ENCODE measurements at regions not wholly inside any gene's neighbourhood (a gene's known extent, or its start where the extent isn't known, plus 50 kb on each side); places are given as distances from the start of the nearest gene placed in this dataset.

DNA sequence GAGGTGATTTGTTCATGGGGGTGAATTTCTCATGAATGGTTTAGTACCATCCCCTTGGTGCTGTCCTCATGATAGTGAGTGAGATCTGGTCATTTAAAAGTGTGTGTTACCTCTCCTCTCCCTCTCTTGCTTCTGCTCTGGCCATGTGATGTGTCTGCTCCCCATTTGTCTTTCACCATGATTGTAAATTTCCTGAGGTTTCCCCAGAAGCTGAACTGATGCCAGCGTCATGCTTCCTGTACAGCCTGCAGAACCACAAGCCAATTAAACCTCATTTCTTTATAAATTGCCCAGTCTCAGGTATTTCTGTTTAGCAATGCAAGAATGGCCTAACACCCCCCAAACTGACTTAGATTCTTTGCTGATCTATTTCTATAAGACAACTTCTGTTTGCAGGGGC is 249.4 kb upstream of the B3GALT2 start:
- Mint-ChIP-seq H3K9me3 (ENCODE audit: unreplicated experiment) (peaks cover 8% of the 10 kb centered on the region), H3K27me3 (ENCODE audit: unreplicated experiment) (peaks cover 2% of the 10 kb centered on the region), H3K4me3 (ENCODE audit: unreplicated experiment) (no peak overlapping the region), H3K27ac (ENCODE audit: unreplicated experiment) (no peak overlapping the region), H3K36me3 (ENCODE audit: unreplicated experiment) (peaks cover 28% of the 10 kb centered on the region), H3K4me1 (ENCODE audit: low read depth, unreplicated experiment) (no peaks in the 10 kb centered on the region)
- TF ChIP-seq, protein P1, sequence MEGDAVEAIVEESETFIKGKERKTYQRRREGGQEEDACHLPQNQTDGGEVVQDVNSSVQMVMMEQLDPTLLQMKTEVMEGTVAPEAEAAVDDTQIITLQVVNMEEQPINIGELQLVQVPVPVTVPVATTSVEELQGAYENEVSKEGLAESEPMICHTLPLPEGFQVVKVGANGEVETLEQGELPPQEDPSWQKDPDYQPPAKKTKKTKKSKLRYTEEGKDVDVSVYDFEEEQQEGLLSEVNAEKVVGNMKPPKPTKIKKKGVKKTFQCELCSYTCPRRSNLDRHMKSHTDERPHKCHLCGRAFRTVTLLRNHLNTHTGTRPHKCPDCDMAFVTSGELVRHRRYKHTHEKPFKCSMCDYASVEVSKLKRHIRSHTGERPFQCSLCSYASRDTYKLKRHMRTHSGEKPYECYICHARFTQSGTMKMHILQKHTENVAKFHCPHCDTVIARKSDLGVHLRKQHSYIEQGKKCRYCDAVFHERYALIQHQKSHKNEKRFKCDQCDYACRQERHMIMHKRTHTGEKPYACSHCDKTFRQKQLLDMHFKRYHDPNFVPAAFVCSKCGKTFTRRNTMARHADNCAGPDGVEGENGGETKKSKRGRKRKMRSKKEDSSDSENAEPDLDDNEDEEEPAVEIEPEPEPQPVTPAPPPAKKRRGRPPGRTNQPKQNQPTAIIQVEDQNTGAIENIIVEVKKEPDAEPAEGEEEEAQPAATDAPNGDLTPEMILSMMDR (IDR thresholded peaks at IDR 0.05; ENCODE audit: partially characterized antibody, unreplicated experiment) = no peak
- no peak for DNase-seq

DNA sequence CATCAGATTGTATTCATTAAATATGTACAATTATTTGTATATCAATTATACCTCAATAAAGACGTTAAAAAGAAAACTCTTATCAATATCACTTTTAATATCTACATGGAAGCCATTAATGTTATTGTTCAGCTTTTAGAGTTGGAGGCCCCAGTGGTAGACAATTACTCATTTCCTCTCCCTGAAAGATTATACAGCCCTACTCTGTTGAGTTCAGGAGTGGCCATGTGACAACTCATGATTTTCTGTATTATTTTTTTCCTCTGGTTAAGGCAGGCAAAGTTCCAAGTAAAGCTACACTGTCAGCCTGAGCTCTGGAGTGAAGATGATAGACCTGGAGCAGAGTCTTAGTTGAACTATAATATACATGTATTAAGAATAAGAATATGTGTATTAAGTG is 247.9 kb upstream of the B3GALT2 start:
- Mint-ChIP-seq H3K4me1 (ENCODE audit: low read depth, unreplicated experiment) (no peaks in the 10 kb centered on the region), H3K4me3 (ENCODE audit: unreplicated experiment) (no peak overlapping the region), H3K36me3 (ENCODE audit: unreplicated experiment) (peaks cover 28% of the 10 kb centered on the region), H3K9me3 (ENCODE audit: unreplicated experiment) (peaks cover 8% of the 10 kb centered on the region), H3K27me3 (ENCODE audit: unreplicated experiment) (peaks cover 2% of the 10 kb centered on the region), H3K27ac (ENCODE audit: unreplicated experiment) (no peak overlapping the region)
- TF ChIP-seq, protein P1 (IDR thresholded peaks at IDR 0.05; ENCODE audit: partially characterized antibody, unreplicated experiment) = no peak
- no peak for DNase-seq

DNA sequence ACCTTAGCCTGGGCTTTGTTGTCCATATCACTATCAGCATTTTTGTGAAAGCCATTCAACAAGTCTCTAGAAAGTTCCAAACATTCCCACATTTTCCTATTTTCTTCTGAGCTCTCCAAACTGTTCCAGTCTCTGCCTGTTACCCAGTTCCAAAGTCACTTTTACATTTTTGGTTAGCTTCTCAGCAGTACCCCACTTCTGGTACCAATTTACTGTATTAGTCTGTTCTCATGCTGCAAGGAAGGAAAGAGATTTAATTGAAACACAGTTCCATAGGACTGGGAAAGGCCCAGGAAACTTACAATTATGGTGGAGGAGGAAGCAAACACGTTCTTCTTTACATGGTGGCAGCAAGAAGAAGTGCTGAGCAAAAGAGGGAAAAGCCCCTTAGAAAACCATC is 247.2 kb upstream of the B3GALT2 start:
- TF ChIP-seq, protein P1 (IDR thresholded peaks at IDR 0.05; ENCODE audit: partially characterized antibody, unreplicated experiment) = no peak
- peaks cover 8% of the 10 kb centered on the region for H3K9me3 Mint-ChIP-seq (ENCODE audit: unreplicated experiment)
- H3K27ac Mint-ChIP-seq (ENCODE audit: unreplicated experiment) = no peak overlapping the region
- no peaks in the 10 kb centered on the region for H3K4me1 Mint-ChIP-seq (ENCODE audit: low read depth, unreplicated experiment)
- H3K4me3 Mint-ChIP-seq (ENCODE audit: unreplicated experiment) = no peak overlapping the region
- DNase-seq = no peak
- peaks cover 28% of the 10 kb centered on the region for H3K36me3 Mint-ChIP-seq (ENCODE audit: unreplicated experiment)
- H3K27me3 Mint-ChIP-seq (ENCODE audit: unreplicated experiment) = peaks cover 2% of the 10 kb centered on the region

DNA sequence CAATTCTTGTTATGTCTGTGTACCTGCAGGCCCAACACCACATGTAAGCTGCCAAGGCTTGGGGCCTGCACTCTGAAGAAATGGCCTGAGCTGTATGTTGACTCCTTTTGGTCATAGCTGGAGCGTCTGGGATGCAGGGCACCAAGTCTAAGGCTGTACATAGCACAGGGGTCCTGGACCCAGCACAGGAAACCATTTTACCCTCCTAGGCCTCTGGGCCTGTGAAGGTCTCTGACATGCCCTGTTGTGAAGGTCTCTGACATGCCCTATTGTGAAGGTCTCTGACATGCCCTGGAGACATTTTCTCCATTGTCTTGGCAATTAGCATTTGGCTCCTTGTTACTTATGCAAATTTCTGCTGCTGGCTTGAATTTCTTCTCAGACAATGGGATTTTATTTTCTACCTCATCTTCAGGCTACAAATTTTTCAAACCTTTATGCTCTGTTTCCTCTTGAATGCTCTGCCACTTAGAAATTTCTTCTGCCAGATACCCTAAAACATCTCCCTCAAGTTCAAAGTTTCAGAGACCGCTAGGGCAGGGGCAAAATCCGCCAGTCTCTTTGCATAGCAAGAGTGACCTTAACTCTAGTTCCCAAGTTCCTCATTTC is 246.7 kb upstream of the B3GALT2 start:
- Mint-ChIP-seq H3K27me3 (ENCODE audit: unreplicated experiment) (peaks cover 2% of the 10 kb centered on the region), H3K9me3 (ENCODE audit: unreplicated experiment) (peaks cover 8% of the 10 kb centered on the region), H3K4me1 (ENCODE audit: low read depth, unreplicated experiment) (no peaks in the 10 kb centered on the region), H3K36me3 (ENCODE audit: unreplicated experiment) (peaks cover 28% of the 10 kb centered on the region), H3K4me3 (ENCODE audit: unreplicated experiment) (peak overlapping the region; percentile 26), H3K27ac (ENCODE audit: unreplicated experiment) (no peak overlapping the region)
- no peak for DNase-seq
- TF ChIP-seq, protein P1 (IDR thresholded peaks at IDR 0.05; ENCODE audit: partially characterized antibody, unreplicated experiment) = no peak

DNA sequence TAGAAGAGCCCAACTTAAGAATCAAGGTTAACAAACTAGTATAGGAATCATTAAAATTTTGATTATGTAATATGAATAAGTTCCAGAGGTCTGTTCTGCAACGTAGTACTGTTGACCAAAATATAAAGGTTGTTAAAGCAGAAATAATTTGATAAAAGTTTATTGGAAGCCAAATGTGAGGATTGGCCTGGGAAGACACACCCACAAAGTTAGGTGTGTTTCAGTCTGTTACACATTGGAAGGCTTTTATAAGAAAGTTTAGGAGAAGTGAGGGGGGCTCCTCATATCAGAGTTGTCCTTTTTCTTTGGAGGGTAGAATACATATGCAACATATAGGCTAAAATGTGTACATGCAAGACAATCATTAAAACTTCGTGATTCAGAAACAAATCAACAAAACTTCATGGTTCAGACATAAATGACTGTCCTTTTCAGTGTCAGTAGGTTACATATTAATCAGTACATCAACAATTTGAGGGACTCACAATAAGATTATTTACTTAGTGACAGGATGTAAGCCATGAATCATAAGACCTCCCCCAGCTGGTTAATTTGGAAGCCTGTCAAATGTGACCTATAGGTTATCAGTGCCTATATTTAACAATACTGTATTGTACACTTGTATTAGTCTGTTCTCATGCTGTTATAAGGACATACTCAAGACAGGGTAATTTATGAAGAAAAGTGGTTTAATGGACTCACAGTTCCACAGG is 245.0 kb upstream of the B3GALT2 start:
- DNase-seq = no peak
- Mint-ChIP-seq H3K27me3 (ENCODE audit: unreplicated experiment) (peaks cover 2% of the 10 kb centered on the region), H3K4me3 (ENCODE audit: unreplicated experiment) (no peak overlapping the region), H3K9me3 (ENCODE audit: unreplicated experiment) (peaks cover 8% of the 10 kb centered on the region), H3K4me1 (ENCODE audit: low read depth, unreplicated experiment) (no peaks in the 10 kb centered on the region), H3K27ac (ENCODE audit: unreplicated experiment) (no peak overlapping the region), H3K36me3 (ENCODE audit: unreplicated experiment) (peaks cover 28% of the 10 kb centered on the region)
- TF ChIP-seq, protein P1 (IDR thresholded peaks at IDR 0.05; ENCODE audit: partially characterized antibody, unreplicated experiment) = no peak
